GM12891 (cell line): ENCODE measurements at regions not wholly inside any gene's neighbourhood (a gene's known extent, or its start where the extent isn't known, plus 50 kb on each side); places are given as distances from the start of the nearest gene placed in this dataset.

ENCODE experiments used
- PAX5 ChIP-seq: IDR thresholded peaks from 2 replicates; pipeline ENCODE4 v1.6.1; 2011; ENCODE audit warnings: low read length, moderate library complexity, mild to moderate bottlenecking; ENCODE audit not compliant: insufficient read depth, severe bottlenecking
- POLR2A ChIP-seq: IDR thresholded peaks from 2 replicates; pipeline ENCODE4 v1.6.1; 2011; ENCODE audit warnings: low read depth, low read length, control low read depth
- POLR2AphosphoS5 ChIP-seq: IDR thresholded peaks from 2 replicates; pipeline ENCODE4 v1.6.1; 2011; ENCODE audit warnings: low read depth, low read length, control low read depth
- POU2F2 ChIP-seq: IDR thresholded peaks from 2 replicates; pipeline ENCODE4 v1.6.1; 2011; ENCODE audit warnings: low read depth, mild to moderate bottlenecking, control low read depth, low read length, moderate library complexity
- SPI1 ChIP-seq: IDR thresholded peaks from 2 replicates; pipeline ENCODE4 v1.6.1; 2011; ENCODE audit warnings: low read depth, low read length, control low read depth
- TAF1 ChIP-seq: IDR thresholded peaks from 2 replicates; pipeline ENCODE4 v1.6.1; 2011; ENCODE audit warnings: low read depth, low read length, control low read depth

- no peak for TF ChIP-seq POLR2A
- TF ChIP-seq TAF1 = no peak
- no peak for TF ChIP-seq SPI1
- TF ChIP-seq POLR2AphosphoS5 = no peak
- TF ChIP-seq PAX5 = no peak
- no peak for TF ChIP-seq POU2F2
These were observed 378.8 kb upstream of the TBX3 start for GRCh38 chr12:115062741-115063140.
